Stimulated activated naive CD4-positive, alpha-beta T cell treated with Interleukin-2 at 50 U/mL for 16 hours (primary cell): ENCODE measurements at regions not wholly inside any gene's neighbourhood (a gene's known extent, or its start where the extent isn't known, plus 50 kb on each side); places are given as distances from the start of the nearest gene placed in this dataset.
"Not testable (repeated sequence)": the region's sequence is repeated elsewhere in the genome, so short reads cannot be mapped to it uniquely, and the experiment has no call there.

ENCODE experiments used
- DNase-seq: peaks from one replicate; lab custom pipeline; 2025; lab: John Stamatoyannopoulos, UW

GRCh38 chr14:53857625-53858344 lies 98.8 kb downstream of the BMP4 start:
- no peak for DNase-seq

- DNase-seq, result no peak
Measured at GRCh38 chr14:53855574-53855973, 101.1 kb downstream of the BMP4 start.

GRCh38 chr14:53855127-53855526 lies 101.5 kb downstream of the BMP4 start:
- no peak for DNase-seq

GRCh38 chr14:53851394-53852090 lies 105.1 kb downstream of the BMP4 start:
- no peak for DNase-seq

- DNase-seq, result no peak
Measured at GRCh38 chr14:53850714-53851296, 105.8 kb downstream of the BMP4 start.

- DNase-seq, result no peak
Measured at GRCh38 chr14:53849549-53849948, 107.1 kb downstream of the BMP4 start.

GRCh38 chr14:53848854-53849253 lies 107.8 kb downstream of the BMP4 start:
- no peak for DNase-seq

GRCh38 chr14:53847881-53848280 lies 108.7 kb downstream of the BMP4 start:
- DNase-seq, result no peak

GRCh38 chr14:53847057-53847456 lies 109.6 kb downstream of the BMP4 start:
- no peak for DNase-seq

- no peak for DNase-seq
Measured at GRCh38 chr14:53845813-53846693, 110.6 kb downstream of the BMP4 start.

GRCh38 chr14:53842938-53843337 lies 113.7 kb downstream of the BMP4 start:
- no peak for DNase-seq

GRCh38 chr14:53841109-53842099 lies 115.2 kb downstream of the BMP4 start:
- no peak for DNase-seq

GRCh38 chr14:53840444-53840843 lies 116.2 kb downstream of the BMP4 start:
- no peak for DNase-seq

- no peak for DNase-seq
Measured at GRCh38 chr14:53838374-53838773, 118.3 kb downstream of the BMP4 start.

GRCh38 chr14:53837656-53838055 lies 119.0 kb downstream of the BMP4 start:
- not testable (repeated sequence) for DNase-seq

GRCh38 chr14:53836551-53836950 lies 120.1 kb downstream of the BMP4 start:
- DNase-seq, result no peak

- DNase-seq, result no peak
Measured at GRCh38 chr14:53828820-53829219, 127.8 kb downstream of the BMP4 start.

- no peak for DNase-seq
Measured at GRCh38 chr14:53824061-53824460, 132.6 kb downstream of the BMP4 start.

GRCh38 chr14:53814392-53814791 lies 142.2 kb downstream of the BMP4 start:
- DNase-seq, result no peak

GRCh38 chr14:53810221-53810620 lies 146.4 kb downstream of the BMP4 start:
- DNase-seq, result no peak

GRCh38 chr14:53808042-53808441 lies 148.6 kb downstream of the BMP4 start:
- DNase-seq, result no peak
